Stomach (tissue), 4 donors: ENCODE measurements at regions not wholly inside any gene's neighbourhood (a gene's known extent, or its start where the extent isn't known, plus 50 kb on each side); places are given as distances from the start of the nearest gene placed in this dataset.
"Not testable (repeated sequence)": the region's sequence is repeated elsewhere in the genome, so short reads cannot be mapped to it uniquely, and the experiment has no call there.

ENCODE experiments used
- POLR2A ChIP-seq, 4 donors: fragments of 450-650 bp; IDR thresholded peaks; one replicate each; pipeline ENCODE4 v1.6.1; 2016; ENCODE audit warnings: antibody characterized with exemption in 4 of 4, control low read depth in 2 of 4, mild to moderate bottlenecking in 1 of 4, moderate library complexity in 1 of 4
- TF ChIP-seq, protein P1 (sequence below), 7 experiments: fragments of 450-650 bp in 4 of 7; fragments of 200-600 bp in 3 of 7; sonication (generic) in 3 of 7; IDR thresholded peaks; one replicate each; pipeline ENCODE4 v1.5.1; 2016 to 2019; ENCODE audit warnings: antibody characterized with exemption in 7 of 7, control low read depth in 2 of 7, mild to moderate bottlenecking in 1 of 7

- TF ChIP-seq POLR2A (IDR thresholded peaks at IDR 0.05) = not testable (repeated sequence)
- TF ChIP-seq, protein P1, sequence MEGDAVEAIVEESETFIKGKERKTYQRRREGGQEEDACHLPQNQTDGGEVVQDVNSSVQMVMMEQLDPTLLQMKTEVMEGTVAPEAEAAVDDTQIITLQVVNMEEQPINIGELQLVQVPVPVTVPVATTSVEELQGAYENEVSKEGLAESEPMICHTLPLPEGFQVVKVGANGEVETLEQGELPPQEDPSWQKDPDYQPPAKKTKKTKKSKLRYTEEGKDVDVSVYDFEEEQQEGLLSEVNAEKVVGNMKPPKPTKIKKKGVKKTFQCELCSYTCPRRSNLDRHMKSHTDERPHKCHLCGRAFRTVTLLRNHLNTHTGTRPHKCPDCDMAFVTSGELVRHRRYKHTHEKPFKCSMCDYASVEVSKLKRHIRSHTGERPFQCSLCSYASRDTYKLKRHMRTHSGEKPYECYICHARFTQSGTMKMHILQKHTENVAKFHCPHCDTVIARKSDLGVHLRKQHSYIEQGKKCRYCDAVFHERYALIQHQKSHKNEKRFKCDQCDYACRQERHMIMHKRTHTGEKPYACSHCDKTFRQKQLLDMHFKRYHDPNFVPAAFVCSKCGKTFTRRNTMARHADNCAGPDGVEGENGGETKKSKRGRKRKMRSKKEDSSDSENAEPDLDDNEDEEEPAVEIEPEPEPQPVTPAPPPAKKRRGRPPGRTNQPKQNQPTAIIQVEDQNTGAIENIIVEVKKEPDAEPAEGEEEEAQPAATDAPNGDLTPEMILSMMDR (IDR thresholded peaks at IDR 0.05) = not testable (repeated sequence)
These were observed 108.5 kb upstream of the TPTE start for GRCh38 chr21:10412928-10413246.
